OCI-LY3 (cell line): ENCODE measurements at regions not wholly inside any gene's neighbourhood (a gene's known extent, or its start where the extent isn't known, plus 50 kb on each side); places are given as distances from the start of the nearest gene placed in this dataset.

Source experiments
- H2AFZ ChIP-seq: fragments of 200-600, 300-600 bp; shearing (Covaris generic); 2 replicates; pipeline ENCODE4 v1.6.0; 2014; ENCODE audit warnings: antibody characterized with exemption, low read depth, low read length
- H3K27ac ChIP-seq: fragments of 200-600, 300-600 bp; sonication (generic); 2 replicates; pipeline ENCODE4 v1.5.1; 2014; ENCODE audit warnings: mild to moderate bottlenecking, low read length, moderate library complexity, mixed read lengths
- H3K27me3 ChIP-seq: fragments of 200-600, 300-600 bp; sonication (generic); 2 replicates; pipeline ENCODE4 v1.6.1; 2014; ENCODE audit warnings: low read depth, low read length, mixed read lengths
- H3K36me3 ChIP-seq: fragments of 200-600, 300-600 bp; sonication (generic); replicated peaks from 2 replicates; pipeline ENCODE3; 2014; ENCODE audit warnings: low read depth, low read length, mixed read lengths
- H3K4me1 ChIP-seq: fragments of 300-600, 200-600 bp; sonication (generic); 2 replicates; pipeline ENCODE4 v1.6.1; 2014; ENCODE audit warnings: low read length, mixed read lengths
- H3K4me2 ChIP-seq: fragments of 200-600, 300-600 bp; sonication (generic); 2 replicates; pipeline ENCODE4 v1.6.1; 2014; ENCODE audit warnings: low read length, mixed read lengths
- H3K4me3 ChIP-seq: fragments of 300-600, 200-600 bp; sonication (generic); 2 replicates; pipeline ENCODE4 v1.5.1; 2014; ENCODE audit warnings: antibody characterized with exemption, mild to moderate bottlenecking, low read length, moderate library complexity
- H3K79me2 ChIP-seq: fragments of 300-600, 200-600 bp; shearing (Covaris generic); 2 replicates; pipeline ENCODE4 v1.6.1; 2014; ENCODE audit warnings: mild to moderate bottlenecking, low read length, mixed read lengths
- H3K9ac ChIP-seq: fragments of 300-600, 200-600 bp; shearing (Covaris generic); 2 replicates; pipeline ENCODE4 v1.6.0; 2014; ENCODE audit warnings: mild to moderate bottlenecking, low read length, moderate library complexity
- H3K9me3 ChIP-seq: fragments of 200-600, 300-600 bp; shearing (Covaris generic); 2 replicates; pipeline ENCODE4 v1.6.1; 2014; ENCODE audit warnings: low read length, mixed read lengths; ENCODE audit not compliant: insufficient read depth
- H4K20me1 ChIP-seq: fragments of 200-600, 300-600 bp; sonication (generic); 2 replicates; pipeline ENCODE4 v1.6.1; 2016; ENCODE audit warnings: low read length, mixed read lengths; ENCODE audit not compliant: insufficient read depth
- EZH2phosphoT487 ChIP-seq: fragments of 200-600 bp; shearing (Covaris generic); IDR thresholded peaks from 2 replicates; pipeline ENCODE4 v1.6.1; 2018; ENCODE audit warnings: antibody characterized with exemption, mixed run types, low read depth
- TF ChIP-seq, protein P1 (sequence below): fragments of 200-600, 300-600 bp; sonication (generic); IDR thresholded peaks from 2 replicates; pipeline ENCODE4 v1.5.1; 2014; ENCODE audit warnings: antibody characterized with exemption, low read length, low read depth

DNA sequence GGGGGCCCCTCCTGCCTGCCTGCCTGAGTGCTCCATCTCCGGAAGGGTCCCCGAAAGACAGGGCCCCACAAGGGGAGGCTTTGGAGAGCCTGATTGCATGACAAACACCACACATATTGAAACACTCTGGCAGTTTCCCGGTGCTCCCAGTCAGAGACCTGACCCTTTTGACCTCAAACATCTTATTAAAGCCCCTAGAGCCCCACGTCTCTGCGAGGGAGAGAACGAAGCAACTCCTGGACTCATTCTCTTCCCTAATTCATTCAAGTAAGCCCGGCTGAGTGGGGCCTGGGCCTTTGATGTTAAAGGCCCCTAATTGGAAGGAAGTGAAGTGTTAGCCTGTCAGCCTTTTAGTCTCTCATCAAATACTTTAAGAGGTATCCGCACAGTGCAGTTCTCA lies 335.6 kb downstream of the CYRIA start:
- Histone ChIP-seq H3K27ac (no peak overlapping the region), H3K36me3 (no peaks in the 10 kb centered on the region), H3K9me3 (no peaks in the 10 kb centered on the region), H2AFZ (no peak overlapping the region), H3K4me1 (no peaks in the 10 kb centered on the region), H3K4me3 (no peak overlapping the region), H3K4me2 (no peak overlapping the region), H4K20me1 (no peaks in the 10 kb centered on the region), H3K9ac (no peak overlapping the region), H3K79me2 (no peaks in the 10 kb centered on the region), H3K27me3 (peaks cover 7% of the 10 kb centered on the region; the same call in 1 of the 2 replicates)
- no peak for TF ChIP-seq EZH2phosphoT487

DNA sequence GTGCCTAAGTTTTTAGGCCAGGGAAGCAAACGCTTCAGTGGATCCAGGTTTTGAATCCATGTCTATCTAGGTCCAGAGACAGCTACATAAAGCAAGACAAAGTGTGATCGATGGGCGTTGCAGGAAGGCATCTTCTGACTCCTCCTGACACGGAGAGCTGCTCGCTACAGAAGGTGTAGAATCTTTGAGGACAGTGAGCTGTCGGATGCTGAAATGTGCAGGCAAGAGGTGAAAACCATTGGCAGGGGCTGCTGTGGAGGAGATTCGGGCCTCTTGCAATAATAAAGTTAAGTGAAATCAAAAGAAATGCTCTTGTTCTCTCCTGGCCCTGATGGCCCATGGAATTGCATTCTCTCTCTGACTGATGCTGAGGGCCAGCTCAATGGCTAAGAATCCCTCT lies 336.2 kb downstream of the CYRIA start:
- Histone ChIP-seq H3K9me3 (no peaks in the 10 kb centered on the region), H3K9ac (no peak overlapping the region), H3K4me3 (no peak overlapping the region), H3K79me2 (no peaks in the 10 kb centered on the region), H3K4me2 (no peak overlapping the region), H2AFZ (no peak overlapping the region), H3K27ac (no peak overlapping the region), H3K27me3 (peaks cover 13% of the 10 kb centered on the region; the same call in 1 of the 2 replicates), H3K36me3 (no peaks in the 10 kb centered on the region), H3K4me1 (no peaks in the 10 kb centered on the region), H4K20me1 (no peaks in the 10 kb centered on the region)
- TF ChIP-seq, protein P1, sequence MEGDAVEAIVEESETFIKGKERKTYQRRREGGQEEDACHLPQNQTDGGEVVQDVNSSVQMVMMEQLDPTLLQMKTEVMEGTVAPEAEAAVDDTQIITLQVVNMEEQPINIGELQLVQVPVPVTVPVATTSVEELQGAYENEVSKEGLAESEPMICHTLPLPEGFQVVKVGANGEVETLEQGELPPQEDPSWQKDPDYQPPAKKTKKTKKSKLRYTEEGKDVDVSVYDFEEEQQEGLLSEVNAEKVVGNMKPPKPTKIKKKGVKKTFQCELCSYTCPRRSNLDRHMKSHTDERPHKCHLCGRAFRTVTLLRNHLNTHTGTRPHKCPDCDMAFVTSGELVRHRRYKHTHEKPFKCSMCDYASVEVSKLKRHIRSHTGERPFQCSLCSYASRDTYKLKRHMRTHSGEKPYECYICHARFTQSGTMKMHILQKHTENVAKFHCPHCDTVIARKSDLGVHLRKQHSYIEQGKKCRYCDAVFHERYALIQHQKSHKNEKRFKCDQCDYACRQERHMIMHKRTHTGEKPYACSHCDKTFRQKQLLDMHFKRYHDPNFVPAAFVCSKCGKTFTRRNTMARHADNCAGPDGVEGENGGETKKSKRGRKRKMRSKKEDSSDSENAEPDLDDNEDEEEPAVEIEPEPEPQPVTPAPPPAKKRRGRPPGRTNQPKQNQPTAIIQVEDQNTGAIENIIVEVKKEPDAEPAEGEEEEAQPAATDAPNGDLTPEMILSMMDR: no peak
- TF ChIP-seq EZH2phosphoT487: no peak

DNA sequence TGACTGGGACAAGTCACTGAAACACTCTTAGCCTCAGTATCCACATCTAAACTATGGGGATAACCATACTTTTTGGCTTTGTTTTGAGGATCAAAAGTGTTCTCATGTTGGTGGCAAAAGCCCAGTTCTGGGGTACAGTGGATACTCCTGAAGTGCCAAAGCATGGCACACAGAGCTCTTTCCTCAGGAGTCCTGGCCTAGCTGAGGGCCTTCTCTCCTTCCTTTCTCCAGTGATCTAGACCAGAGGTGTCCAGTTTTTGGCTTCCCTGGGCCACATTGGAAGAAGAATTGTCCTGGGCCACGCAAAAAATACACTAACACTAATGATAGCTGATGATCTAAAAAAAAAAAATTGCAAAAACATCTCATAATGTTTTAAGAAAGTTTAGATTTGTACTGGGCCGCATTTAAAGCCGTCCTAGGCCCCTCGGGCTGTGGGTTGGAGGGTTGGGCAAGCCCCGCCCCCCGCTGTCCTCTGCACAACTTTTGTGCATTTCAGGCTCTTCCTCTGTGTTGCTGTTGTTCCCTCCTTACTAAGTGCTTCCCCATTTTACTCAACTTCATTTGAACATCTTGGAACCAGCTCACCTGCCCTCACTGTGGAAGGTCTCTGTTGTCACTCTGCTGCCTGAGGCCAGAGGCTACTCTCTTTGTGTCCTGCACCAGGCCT lies 337.0 kb downstream of the CYRIA start:
- Histone ChIP-seq H3K79me2 (no peaks in the 10 kb centered on the region), H3K4me1 (no peaks in the 10 kb centered on the region), H3K4me2 (no peak overlapping the region), H3K27ac (no peak overlapping the region), H2AFZ (no peak overlapping the region), H3K4me3 (no peak overlapping the region), H4K20me1 (no peaks in the 10 kb centered on the region), H3K9ac (no peak overlapping the region), H3K27me3 (peaks cover 21% of the 10 kb centered on the region; the same call in 1 of the 2 replicates), H3K9me3 (no peaks in the 10 kb centered on the region), H3K36me3 (no peaks in the 10 kb centered on the region)
- TF ChIP-seq, protein P1: no peak
- no peak for TF ChIP-seq EZH2phosphoT487

DNA sequence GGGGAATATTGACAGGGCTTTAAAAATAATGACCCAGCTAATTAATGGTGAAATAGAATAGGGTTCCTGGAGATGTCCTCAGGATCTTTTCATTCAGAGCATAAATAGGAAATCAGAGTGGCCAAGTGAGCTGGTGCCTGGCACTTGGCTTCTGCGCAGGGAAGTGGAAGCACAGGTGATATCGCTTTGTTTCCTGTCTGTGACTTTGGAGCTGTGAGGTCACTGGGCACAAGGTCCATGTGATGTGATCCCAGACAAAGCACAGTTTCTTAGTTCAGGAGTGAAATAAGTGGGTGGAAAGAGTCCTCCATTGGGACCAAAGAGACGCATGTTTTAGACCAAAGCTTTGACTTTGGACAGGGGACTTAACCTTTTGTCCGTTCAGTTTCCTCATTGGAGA lies 338.3 kb downstream of the CYRIA start:
- Histone ChIP-seq H3K4me1 (no peaks in the 10 kb centered on the region), H4K20me1 (no peaks in the 10 kb centered on the region), H3K4me3 (no peak overlapping the region), H3K36me3 (no peaks in the 10 kb centered on the region), H3K27me3 (peaks cover 20% of the 10 kb centered on the region; the same call in 1 of the 2 replicates), H3K9me3 (no peaks in the 10 kb centered on the region), H2AFZ (no peak overlapping the region), H3K79me2 (no peaks in the 10 kb centered on the region), H3K4me2 (no peak overlapping the region), H3K27ac (no peak overlapping the region), H3K9ac (no peak overlapping the region)
- TF ChIP-seq, protein P1: no peak
- TF ChIP-seq EZH2phosphoT487: no peak
